ENCODE measurements at regions not wholly inside any gene's neighbourhood (a gene's known extent, or its start where the extent isn't known, plus 50 kb on each side); places are given as distances from the start of the nearest gene placed in this dataset.

- no peak for DNase-seq (ENCODE audit: low read depth in 2 of 3, low spot score in 2 of 3)
Measured at GRCh38 chr6:137434640-137435039, 59.6 kb downstream of the OLIG3 start.

DNA sequence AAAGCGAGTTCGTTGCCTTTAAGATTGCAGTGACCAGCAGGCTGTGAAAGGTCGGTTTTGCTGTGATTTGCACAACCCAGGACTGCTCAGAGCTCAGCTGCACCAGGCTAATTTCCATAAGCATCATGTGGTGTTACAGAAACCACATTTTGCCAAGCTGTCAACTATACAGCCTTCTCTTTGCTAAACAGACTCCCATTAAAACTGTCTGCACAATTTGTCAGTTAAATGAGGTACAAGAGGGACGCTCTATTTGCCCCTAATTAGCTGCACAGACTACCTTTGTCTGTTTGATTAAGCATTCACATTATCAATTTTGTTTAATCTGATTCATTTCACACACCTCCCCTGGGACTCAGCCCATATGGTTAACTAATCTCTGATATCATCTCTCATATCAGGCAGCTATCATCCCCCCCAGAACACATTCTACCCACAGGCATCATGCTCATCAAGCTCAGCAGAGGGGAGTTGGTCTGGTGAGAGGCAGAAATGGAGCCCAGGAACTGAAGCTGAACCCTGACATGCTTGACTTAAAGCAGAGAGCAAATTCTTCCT lies 62.1 kb downstream of the OLIG3 start:
- DNase-seq (ENCODE audit: low read depth in 2 of 3, low spot score in 2 of 3): no peak

- DNase-seq (ENCODE audit: low read depth in 2 of 3, low spot score in 2 of 3): no peak
Measured at GRCh38 chr6:137430954-137431353, 63.2 kb downstream of the OLIG3 start.

GRCh38 chr6:137427656-137428290 lies 66.4 kb downstream of the OLIG3 start:
- DNase-seq (ENCODE audit: low read depth in 2 of 3, low spot score in 2 of 3): no peak

DNA sequence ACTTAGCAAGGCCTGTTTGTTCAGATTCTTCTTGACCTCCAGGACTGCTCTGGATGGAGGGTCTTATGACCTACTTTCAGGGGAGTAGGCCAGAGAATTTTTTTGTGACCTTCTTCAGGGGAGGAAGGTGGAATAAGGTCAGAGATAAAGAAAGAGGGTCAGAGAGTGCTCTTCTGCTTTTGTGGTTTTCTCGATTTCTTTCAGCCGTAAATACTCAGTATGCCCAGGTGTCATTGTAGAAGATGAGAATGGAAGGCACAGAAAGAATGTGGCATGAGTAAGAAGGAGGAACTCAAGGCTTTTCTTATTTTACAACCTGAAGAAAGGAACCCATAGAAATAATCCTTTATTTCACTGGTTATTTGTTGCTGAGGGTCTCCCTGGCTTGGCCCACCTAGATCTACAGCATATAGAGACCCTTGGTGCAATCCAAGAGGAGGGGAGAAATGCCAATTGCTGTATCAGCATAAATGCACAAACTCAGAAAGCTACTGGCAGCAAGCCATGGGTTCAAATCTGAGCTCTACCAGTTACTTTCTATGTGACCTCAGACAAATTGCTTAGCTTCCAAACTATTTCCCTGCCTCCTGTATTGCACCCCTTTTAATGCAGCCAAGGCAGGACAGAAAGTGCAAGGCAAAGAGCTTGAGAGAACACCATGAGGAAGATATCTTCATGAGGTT lies 68.0 kb downstream of the OLIG3 start:
- DNase-seq (ENCODE audit: low read depth in 2 of 3, low spot score in 2 of 3): no peak

DNA sequence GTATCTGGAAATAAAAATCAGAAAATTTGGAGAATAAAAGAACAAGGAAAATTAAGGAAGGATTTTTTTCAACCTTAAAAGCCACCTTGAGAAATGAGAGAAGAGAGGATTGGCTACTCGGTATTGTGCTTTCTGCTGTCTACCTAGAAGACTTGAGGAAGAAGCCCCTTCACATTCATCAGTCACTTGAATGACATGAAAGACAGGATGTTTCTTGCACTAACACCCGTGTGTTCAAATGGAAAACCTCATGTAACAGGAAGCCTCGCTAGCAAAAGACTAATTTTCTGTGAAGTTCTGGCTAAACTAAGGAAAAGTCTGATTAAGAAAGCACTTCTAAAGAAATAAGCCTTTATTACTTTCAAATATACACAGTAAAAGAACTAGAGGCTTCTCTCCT lies 69.9 kb downstream of the OLIG3 start:
- DNase-seq (ENCODE audit: low read depth in 2 of 3, low spot score in 2 of 3): no peak

DNA sequence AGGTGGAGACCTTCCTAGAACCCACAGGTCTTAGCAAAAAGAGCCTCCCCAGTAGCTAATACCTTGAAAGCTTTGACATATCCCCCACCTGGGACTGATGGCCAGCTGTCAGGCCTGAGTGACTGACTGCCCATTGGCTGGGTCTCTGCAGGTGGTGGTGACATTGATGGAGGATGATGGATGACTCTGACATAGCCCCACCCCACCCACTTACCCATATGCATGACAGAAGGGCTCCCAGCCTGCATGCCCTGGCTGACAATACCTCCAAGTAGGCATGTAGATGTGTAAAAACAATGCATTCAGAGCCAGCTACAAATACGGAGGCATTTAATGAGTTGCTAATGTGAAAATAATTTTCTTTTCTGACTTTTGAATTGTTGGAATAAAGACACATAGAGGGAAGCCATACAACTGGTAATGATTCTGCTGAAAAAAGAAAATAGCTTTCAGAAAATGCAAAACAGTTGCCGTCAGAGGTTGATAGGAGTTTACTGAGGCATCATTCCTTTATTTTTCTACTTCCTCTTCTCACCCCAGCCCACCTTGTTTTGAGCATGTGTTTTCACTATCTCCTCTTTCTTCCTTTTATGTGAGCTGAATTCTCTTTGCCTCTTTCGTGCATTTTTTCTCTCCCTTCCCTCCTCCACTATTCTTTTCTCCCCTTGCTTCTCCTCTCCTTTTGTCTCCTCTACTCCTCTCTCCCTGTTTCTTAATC lies 70.6 kb downstream of the OLIG3 start:
- no peak for DNase-seq (ENCODE audit: low read depth in 2 of 3, low spot score in 2 of 3)

DNA sequence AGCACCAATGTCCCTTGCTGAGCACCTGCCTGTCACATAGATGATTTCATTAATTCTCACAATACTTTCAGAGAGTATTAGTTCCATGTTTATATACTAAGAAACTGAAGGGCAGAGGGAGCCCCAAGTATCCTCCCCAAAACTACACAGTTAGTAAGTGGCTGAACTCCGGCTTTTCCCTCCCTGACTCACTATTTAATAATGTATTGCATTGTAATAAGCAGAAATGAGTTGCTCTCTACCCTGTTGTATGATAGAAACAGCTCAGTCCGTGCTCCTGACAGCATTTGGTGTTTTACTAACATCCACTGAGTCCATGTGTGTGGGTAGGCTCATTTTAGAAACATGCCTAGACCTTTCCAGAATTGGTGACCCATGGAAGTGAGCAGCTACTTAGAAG lies 76.8 kb downstream of the OLIG3 start:
- no peak for DNase-seq (ENCODE audit: low read depth in 2 of 3, low spot score in 2 of 3)

DNA sequence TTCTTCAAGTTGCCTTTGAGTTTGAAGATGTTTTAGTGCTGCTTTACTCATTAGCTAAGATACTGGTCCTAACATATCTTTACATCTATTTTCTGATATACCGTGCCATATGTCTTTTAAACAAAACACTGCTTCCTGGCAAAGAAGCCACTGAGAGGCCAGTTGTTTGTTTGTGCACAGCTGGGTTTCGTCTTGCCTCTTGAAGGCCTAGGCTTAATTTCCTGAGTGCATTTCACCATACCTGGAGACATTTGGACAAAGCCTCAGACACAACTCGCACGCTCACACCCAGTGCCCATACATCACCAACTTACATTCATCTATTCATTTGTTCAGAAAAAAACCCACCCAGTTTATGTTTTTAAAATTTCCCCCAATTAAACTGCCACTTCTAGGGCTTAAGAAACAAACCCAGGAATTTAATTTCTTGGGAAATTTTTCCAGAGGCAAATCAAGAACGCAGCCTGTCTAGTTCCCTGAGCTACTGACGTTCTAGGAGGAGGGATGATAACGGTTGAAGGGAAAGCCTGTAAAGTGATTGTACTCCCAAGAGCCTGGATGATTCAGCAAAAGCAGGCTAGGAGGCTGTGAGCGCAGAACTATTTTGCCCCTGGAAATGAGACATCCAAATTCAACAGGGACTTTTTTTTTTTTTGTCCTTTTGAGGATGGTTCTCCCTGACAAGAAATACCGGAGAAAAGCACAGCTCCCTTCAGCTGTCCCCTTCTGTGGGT lies 77.7 kb downstream of the OLIG3 start:
- no peak for DNase-seq (ENCODE audit: low read depth in 2 of 3, low spot score in 2 of 3)

DNA sequence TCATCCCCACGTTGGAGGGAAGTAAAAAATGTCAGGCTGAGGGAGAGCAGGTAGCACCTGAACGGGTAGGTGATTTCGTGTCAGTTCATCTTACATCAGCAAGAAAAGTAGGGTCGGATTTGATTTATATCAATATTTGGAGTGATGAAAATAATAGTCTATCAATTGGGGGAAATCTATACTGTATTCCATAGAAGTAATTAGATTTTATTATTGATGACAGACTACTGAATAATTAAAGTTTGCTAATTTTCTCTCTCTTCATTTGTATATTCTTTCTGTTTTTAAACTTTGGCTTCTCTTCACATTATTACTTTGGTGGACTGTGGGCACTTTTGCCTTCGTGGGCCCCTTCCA lies 78.4 kb downstream of the OLIG3 start:
- DNase-seq (ENCODE audit: low read depth in 2 of 3, low spot score in 2 of 3): no peak

DNA sequence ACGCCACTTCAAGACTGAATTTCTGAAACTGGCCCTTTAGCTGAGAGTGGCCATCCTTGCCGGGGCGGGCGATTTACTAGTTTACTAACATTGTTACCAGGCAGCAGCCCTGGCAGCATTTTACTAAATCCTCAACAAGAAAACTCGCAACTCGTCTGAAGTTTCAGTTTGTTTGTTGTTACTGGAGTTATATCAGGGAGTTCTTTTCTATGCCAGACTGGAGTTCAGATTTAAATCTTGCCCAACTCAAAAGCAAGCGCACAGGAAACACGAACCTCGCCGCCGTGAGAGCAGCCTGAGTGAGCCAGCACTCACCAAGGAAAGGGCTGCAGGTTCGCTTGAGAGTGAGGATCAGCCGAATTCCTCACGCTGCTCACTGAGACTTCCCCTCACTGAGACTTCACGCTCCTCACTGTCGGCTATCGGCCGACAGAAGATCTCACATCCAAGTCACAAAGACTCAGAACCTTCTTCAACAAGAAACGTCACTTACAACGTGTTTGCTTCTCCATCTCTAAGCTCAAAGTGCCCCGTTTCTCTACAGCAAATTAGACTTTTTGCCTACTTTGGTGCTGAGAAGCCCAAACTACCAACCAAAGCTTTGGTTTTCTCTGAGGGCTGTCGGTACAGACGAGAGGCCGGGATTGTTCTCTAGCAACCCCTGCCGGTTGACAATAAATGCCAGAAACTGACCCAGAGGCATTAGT lies 78.9 kb downstream of the OLIG3 start:
- DNase-seq (ENCODE audit: low read depth in 2 of 3, low spot score in 2 of 3): peak in 2 of 3 experiments; percentile 7 to 22

- DNase-seq (ENCODE audit: low read depth in 2 of 3, low spot score in 2 of 3): no peak
Measured at GRCh38 chr6:137414599-137414998, 79.6 kb downstream of the OLIG3 start.

DNA sequence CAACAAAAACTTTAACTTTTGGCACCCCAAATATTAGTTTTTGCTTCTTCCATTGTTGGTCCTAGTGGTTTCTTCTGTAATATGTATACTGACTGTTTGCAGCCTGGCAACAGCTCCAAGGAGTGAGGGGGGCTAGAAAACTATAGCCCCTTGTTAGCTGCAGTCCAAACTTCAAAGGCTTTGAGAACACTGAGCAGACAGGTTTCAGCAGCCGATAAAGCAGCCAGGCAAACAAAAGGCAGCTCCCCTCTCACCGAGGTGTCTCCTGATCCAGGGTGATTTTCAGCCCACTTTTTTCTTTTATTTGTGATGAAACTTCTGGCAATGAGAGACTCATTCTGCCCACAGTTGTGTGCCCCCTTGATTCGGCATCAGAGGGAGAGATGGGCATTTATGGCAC lies 80.7 kb downstream of the OLIG3 start:
- DNase-seq (ENCODE audit: low read depth in 2 of 3, low spot score in 2 of 3): no peak

DNA sequence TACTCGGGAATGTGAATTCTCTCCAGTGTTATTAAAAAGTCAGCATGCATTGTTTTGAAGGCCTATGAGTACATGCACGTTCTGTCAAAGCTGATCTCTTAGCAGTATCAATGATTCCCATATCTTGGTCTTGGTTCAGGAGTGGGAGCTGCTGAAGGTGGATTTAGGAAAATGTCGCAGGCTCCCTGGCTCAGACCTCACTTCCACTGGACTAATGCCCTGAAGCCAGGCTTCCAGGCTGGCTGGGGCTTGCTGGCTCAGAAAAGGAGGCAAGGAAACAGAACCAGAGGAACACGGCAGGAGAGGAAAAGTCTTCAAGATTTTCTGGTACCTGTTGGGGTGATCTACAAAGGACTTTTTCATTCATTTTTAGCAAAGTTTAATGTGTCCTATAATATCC lies 81.6 kb downstream of the OLIG3 start:
- DNase-seq (ENCODE audit: low read depth in 2 of 3, low spot score in 2 of 3): no peak

- no peak for DNase-seq (ENCODE audit: low read depth in 2 of 3, low spot score in 2 of 3)
Measured at GRCh38 chr6:137409266-137409777, 84.9 kb downstream of the OLIG3 start.

DNA sequence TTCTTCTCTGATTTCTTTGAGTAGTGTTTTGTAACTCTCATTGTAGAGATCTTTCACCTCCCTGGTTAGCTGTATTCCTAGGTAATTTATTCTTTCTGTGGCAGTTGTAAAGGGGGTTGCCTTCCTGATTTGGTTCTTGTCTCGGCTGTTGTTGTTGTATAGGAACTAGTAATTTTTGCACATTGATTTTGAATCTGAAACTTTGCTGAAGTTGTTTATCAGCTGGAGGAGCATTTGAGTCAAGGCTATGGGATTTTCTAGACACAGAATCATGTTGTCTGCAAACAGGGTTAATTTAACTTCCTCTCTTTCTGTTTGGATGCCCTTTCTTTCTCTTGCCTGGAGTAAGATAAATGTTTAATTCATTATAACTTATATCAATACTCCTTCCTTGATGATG lies 86.4 kb downstream of the OLIG3 start:
- DNase-seq (ENCODE audit: low read depth in 2 of 3, low spot score in 2 of 3): no peak

GRCh38 chr6:137405806-137406205 lies 88.4 kb downstream of the OLIG3 start:
- no peak for DNase-seq (ENCODE audit: low read depth in 2 of 3, low spot score in 2 of 3)

GRCh38 chr6:137403855-137404254 lies 90.3 kb downstream of the OLIG3 start:
- no peak for DNase-seq (ENCODE audit: low read depth in 2 of 3, low spot score in 2 of 3)

GRCh38 chr6:137403443-137403842 lies 90.8 kb downstream of the OLIG3 start:
- no peak for DNase-seq (ENCODE audit: low read depth in 2 of 3, low spot score in 2 of 3)

DNA sequence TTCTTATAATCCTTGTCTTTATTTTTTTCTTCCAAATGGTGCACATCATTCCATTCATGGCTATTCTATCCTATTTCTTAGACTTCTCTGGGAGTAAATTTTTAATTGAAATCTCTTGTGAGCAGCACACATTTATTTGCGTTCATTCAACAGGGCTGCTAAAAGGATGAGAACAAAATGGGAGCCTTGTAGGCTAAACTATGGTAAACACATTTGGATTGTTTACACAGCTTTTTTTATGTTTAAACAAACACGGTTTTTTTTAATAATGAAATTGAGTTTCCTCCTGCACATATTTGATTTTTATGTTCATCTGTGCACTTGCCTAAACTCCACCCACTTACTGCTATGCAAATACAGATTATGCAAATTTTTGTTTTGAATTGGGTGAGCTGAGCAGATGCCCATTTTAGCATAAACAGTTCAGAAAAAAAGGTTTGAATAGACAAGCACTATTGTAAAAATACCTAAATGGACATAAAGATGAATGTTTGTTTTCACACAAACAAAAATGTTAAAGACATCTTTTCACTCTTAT lies 92.0 kb downstream of the OLIG3 start:
- DNase-seq (ENCODE audit: low read depth in 2 of 3, low spot score in 2 of 3): no peak

All from activated CD8-positive, alpha-beta memory T cell treated with anti-CD3 and anti-CD28 coated beads for 48 hours (primary cell).